ENCODE measurements at regions not wholly inside any gene's neighbourhood (a gene's known extent, or its start where the extent isn't known, plus 50 kb on each side); places are given as distances from the start of the nearest gene placed in this dataset.

GRCh38 chr9:118883411-118883810, 485.8 kb downstream of the BRINP1 start:
- no peak overlapping the region for H3K27ac ChIP-seq
- no peaks in the 10 kb centered on the region for H3K79me2 ChIP-seq (ENCODE audit: low read depth)
- no peaks in the 10 kb centered on the region for H3K36me3 ChIP-seq
- no peaks in the 10 kb centered on the region for H3K27me3 ChIP-seq
- H2AFZ ChIP-seq (replicated peaks): no peak overlapping the region
- no peak overlapping the region for H3K9ac ChIP-seq
- no peak overlapping the region for H3K4me3 ChIP-seq
- no peak overlapping the region for H3K4me3 Mint-ChIP-seq
- H3K27me3 Mint-ChIP-seq (ENCODE audit: insufficient read depth, low read depth): peaks cover 3% of the 10 kb centered on the region
- H3K27ac Mint-ChIP-seq: no peak overlapping the region
- no peaks in the 10 kb centered on the region for H4K20me1 ChIP-seq (ENCODE audit: low read depth)
- no peaks in the 10 kb centered on the region for H3K9me3 ChIP-seq (ENCODE audit: low read depth)
- no peaks in the 10 kb centered on the region for H3K4me1 ChIP-seq
- no peaks in the 10 kb centered on the region for H3K9me3 Mint-ChIP-seq
- peaks cover 5% of the 10 kb centered on the region for H3K4me1 Mint-ChIP-seq
- no peak for DNase-seq (ENCODE audit: low spot score)
- no peak overlapping the region for H3K4me2 ChIP-seq
- no peaks in the 10 kb centered on the region for H3K36me3 Mint-ChIP-seq
- H3F3A ChIP-seq (ENCODE audit: low read depth): no peaks in the 10 kb centered on the region
- TF ChIP-seq EZH2phosphoT487 (IDR thresholded peaks at IDR 0.05) (no peak), EZH2 (IDR thresholded peaks at IDR 0.05) (no peak)
- TF ChIP-seq, protein P1, sequence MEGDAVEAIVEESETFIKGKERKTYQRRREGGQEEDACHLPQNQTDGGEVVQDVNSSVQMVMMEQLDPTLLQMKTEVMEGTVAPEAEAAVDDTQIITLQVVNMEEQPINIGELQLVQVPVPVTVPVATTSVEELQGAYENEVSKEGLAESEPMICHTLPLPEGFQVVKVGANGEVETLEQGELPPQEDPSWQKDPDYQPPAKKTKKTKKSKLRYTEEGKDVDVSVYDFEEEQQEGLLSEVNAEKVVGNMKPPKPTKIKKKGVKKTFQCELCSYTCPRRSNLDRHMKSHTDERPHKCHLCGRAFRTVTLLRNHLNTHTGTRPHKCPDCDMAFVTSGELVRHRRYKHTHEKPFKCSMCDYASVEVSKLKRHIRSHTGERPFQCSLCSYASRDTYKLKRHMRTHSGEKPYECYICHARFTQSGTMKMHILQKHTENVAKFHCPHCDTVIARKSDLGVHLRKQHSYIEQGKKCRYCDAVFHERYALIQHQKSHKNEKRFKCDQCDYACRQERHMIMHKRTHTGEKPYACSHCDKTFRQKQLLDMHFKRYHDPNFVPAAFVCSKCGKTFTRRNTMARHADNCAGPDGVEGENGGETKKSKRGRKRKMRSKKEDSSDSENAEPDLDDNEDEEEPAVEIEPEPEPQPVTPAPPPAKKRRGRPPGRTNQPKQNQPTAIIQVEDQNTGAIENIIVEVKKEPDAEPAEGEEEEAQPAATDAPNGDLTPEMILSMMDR (IDR thresholded peaks at IDR 0.05): no peak

- Histone ChIP-seq H3K9me3 (ENCODE audit: low read depth) (no peaks in the 10 kb centered on the region), H3K79me2 (ENCODE audit: low read depth) (no peaks in the 10 kb centered on the region), H3K36me3 (no peaks in the 10 kb centered on the region), H3F3A (ENCODE audit: low read depth) (no peaks in the 10 kb centered on the region), H3K4me1 (peaks cover 7% of the 10 kb centered on the region), H3K27me3 (no peaks in the 10 kb centered on the region), H4K20me1 (ENCODE audit: low read depth) (no peaks in the 10 kb centered on the region), H3K27ac (no peak overlapping the region), H3K9ac (no peak overlapping the region), H3K4me2 (no peak overlapping the region), H2AFZ (replicated peaks) (no peak overlapping the region), H3K4me3 (no peak overlapping the region)
- H3K36me3 Mint-ChIP-seq: no peaks in the 10 kb centered on the region
- H3K4me3 Mint-ChIP-seq: no peak overlapping the region
- no peak for DNase-seq (ENCODE audit: low spot score)
- H3K27ac Mint-ChIP-seq: no peak overlapping the region
- H3K4me1 Mint-ChIP-seq: peaks cover 17% of the 10 kb centered on the region
- TF ChIP-seq, protein P1 (IDR thresholded peaks at IDR 0.05): no peak
- no peak for TF ChIP-seq EZH2 (IDR thresholded peaks at IDR 0.05)
- no peak for TF ChIP-seq EZH2phosphoT487 (IDR thresholded peaks at IDR 0.05)
- peaks cover 3% of the 10 kb centered on the region for H3K27me3 Mint-ChIP-seq (ENCODE audit: insufficient read depth, low read depth)
- H3K9me3 Mint-ChIP-seq: no peaks in the 10 kb centered on the region
These were observed 478.0 kb downstream of the BRINP1 start for GRCh38 chr9:118891213-118891612.

GRCh38 chr9:118896324-118897000, 472.8 kb downstream of the BRINP1 start:
- no peak overlapping the region for H3K4me3 ChIP-seq
- H2AFZ ChIP-seq (replicated peaks): no peak overlapping the region
- H3K9ac ChIP-seq: no peak overlapping the region
- H3K27ac ChIP-seq: no peak overlapping the region
- no peak for DNase-seq (ENCODE audit: low spot score)
- Mint-ChIP-seq H3K9me3 (no peaks in the 10 kb centered on the region), H3K4me3 (no peak overlapping the region), H3K27ac (no peak overlapping the region), H3K4me1 (peaks cover 17% of the 10 kb centered on the region), H3K27me3 (ENCODE audit: insufficient read depth, low read depth) (peaks cover 3% of the 10 kb centered on the region), H3K36me3 (no peaks in the 10 kb centered on the region)
- TF ChIP-seq EZH2 (IDR thresholded peaks at IDR 0.05): no peak
- TF ChIP-seq, protein P1 (IDR thresholded peaks at IDR 0.05): no peak
- H3K4me2 ChIP-seq: no peak overlapping the region
- no peaks in the 10 kb centered on the region for H3K36me3 ChIP-seq
- H3K79me2 ChIP-seq (ENCODE audit: low read depth): no peaks in the 10 kb centered on the region
- H4K20me1 ChIP-seq (ENCODE audit: low read depth): no peaks in the 10 kb centered on the region
- no peaks in the 10 kb centered on the region for H3K9me3 ChIP-seq (ENCODE audit: low read depth)
- peaks cover under 1% of the 10 kb centered on the region for H3K4me1 ChIP-seq
- H3K27me3 ChIP-seq: no peaks in the 10 kb centered on the region
- H3F3A ChIP-seq (ENCODE audit: low read depth): no peaks in the 10 kb centered on the region
